Head of caudate nucleus (tissue), 42 donors: ENCODE measurements at regions not wholly inside any gene's neighbourhood (a gene's known extent, or its start where the extent isn't known, plus 50 kb on each side); places are given as distances from the start of the nearest gene placed in this dataset.

Source experiments
- DNase-seq, 42 donors: peaks; one replicate each; pipeline versions ENCODE4 v3.0.0 to v3.0.0-alpha.2; 2020 to 2021; ENCODE audit warnings: mixed read lengths in 7 of 42
- intact Hi-C: fragments of 100-400 bp; cut with DNase I; formaldehyde crosslinking; loops from one replicate; pipeline ENCODE4 v1.15.0; 2022

DNA sequence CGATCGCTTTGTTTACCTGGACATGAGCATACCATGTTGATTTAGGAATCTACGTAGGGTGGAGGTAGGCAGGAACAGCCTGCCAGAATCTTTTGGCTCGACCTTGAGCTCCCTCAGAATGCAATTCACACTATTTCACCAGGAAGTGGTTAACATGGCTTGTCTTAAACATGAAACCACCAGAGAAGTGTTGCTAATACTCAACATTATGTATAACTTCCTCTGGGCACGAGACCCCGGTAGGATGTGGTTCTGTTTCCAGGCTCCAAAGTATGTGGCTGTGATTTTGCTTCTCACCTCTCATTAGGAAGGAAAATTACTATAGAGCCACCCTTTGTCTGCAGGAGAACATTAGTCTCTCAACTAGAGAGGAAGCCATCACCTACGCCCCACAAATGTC lies 59.0 kb upstream of the VCX3B start:
- intact Hi-C loops, result no loop called here
- no peak for DNase-seq

DNA sequence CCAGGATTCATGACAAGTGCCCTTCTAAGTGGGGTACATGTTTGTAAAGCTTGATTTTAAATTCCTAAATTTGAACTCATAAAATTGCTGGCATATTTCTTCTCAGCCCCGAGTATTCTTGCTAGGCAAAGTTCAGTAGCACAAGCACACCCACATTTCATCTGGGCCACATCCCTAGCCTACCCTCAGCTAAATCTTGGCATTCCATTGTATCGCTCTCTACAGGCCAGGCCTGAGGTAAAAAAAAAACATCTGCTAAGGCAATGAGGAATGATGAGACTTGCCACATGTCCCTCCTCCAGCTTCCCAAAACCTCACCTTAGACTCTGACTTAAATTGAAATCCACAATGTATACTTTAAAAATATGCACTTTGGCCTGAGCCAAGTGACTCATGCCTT lies 51.4 kb upstream of the VCX3B start:
- DNase-seq, result no peak
- intact Hi-C loops, result no loop called here
